Suprapubic skin (tissue), 4 donors: ENCODE measurements at regions not wholly inside any gene's neighbourhood (a gene's known extent, or its start where the extent isn't known, plus 50 kb on each side); places are given as distances from the start of the nearest gene placed in this dataset.

ENCODE experiments used
- EP300 ChIP-seq: sonication (generic); formaldehyde crosslinking; IDR thresholded peaks from one replicate; pipeline ENCODE4 v1.6.1; 2017; ENCODE audit warnings: antibody characterized with exemption
- POLR2A ChIP-seq, 2 donors: fragments of 450-650 bp; IDR thresholded peaks; one replicate each; pipeline ENCODE4 v1.6.1; 2017; ENCODE audit warnings: antibody characterized with exemption in 2 of 2, mild to moderate bottlenecking in 2 of 2, moderate library complexity in 2 of 2
- POLR2AphosphoS5 ChIP-seq, 3 donors: sonication (generic); formaldehyde crosslinking; IDR thresholded peaks; one replicate each; pipeline ENCODE4 v1.6.1; 2017; ENCODE audit warnings: antibody characterized with exemption in 3 of 3
- TF ChIP-seq, protein P1 (sequence below), 2 donors: fragments of 200-600 bp in 1 of 2; fragments of 450-650 bp in 1 of 2; sonication (generic) in 1 of 2; IDR thresholded peaks; one replicate each; pipeline ENCODE4 v1.5.1; 2016 to 2019; ENCODE audit warnings: antibody characterized with exemption in 2 of 2, mild to moderate bottlenecking in 1 of 2, moderate library complexity in 1 of 2

DNA sequence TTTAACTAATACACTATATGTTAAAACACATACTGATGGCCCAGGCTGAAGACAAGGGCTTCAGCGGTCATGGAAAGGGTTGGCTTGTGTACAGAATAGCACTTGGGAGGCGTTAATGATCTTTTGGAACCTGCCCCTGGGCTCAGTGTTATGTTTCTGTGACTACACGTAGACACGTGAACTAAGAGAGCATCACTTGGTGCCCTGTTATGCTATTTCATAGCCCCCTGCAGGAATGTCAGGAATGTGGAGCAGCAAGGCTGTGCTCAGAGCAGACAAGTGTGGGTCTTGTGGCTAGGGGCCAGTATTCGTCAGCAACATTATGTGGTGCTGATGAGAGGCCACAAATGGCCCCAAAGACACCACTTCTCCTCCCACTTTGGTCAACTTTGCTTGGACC, 132.4 kb downstream of the MAP3K21 start:
- TF ChIP-seq, protein P1, sequence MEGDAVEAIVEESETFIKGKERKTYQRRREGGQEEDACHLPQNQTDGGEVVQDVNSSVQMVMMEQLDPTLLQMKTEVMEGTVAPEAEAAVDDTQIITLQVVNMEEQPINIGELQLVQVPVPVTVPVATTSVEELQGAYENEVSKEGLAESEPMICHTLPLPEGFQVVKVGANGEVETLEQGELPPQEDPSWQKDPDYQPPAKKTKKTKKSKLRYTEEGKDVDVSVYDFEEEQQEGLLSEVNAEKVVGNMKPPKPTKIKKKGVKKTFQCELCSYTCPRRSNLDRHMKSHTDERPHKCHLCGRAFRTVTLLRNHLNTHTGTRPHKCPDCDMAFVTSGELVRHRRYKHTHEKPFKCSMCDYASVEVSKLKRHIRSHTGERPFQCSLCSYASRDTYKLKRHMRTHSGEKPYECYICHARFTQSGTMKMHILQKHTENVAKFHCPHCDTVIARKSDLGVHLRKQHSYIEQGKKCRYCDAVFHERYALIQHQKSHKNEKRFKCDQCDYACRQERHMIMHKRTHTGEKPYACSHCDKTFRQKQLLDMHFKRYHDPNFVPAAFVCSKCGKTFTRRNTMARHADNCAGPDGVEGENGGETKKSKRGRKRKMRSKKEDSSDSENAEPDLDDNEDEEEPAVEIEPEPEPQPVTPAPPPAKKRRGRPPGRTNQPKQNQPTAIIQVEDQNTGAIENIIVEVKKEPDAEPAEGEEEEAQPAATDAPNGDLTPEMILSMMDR (IDR thresholded peaks at IDR 0.05): no peak
- TF ChIP-seq POLR2A (IDR thresholded peaks at IDR 0.05): no peak
- TF ChIP-seq POLR2AphosphoS5 (IDR thresholded peaks at IDR 0.05): no peak
- no peak for TF ChIP-seq EP300
